ENCODE measurements at regions not wholly inside any gene's neighbourhood (a gene's known extent, or its start where the extent isn't known, plus 50 kb on each side); places are given as distances from the start of the nearest gene placed in this dataset.

DNA sequence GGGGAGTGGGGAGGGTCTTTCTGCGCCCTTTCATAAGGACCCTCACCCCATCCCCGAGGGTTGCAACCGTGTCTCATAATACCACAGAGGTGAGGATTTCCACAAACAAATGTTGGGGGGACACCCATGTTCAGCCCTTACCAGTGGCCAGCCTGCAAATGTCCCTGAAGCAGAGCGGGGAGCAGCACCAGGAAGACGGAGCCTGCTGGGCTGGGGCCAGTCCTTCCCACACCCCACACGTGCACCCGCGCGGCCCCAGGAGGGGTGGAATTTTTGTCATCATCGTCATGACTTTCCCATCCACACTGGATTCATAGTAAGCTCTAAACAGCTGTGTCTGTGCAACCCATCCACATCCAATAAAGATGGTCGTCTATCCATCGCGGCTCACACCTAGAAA, 409.8 kb downstream of the BRD1 start:
- TF ChIP-seq GATA2 (IDR thresholded peaks at IDR 0.05; ENCODE audit: low read depth, low read length) (no peak), GATA3 (IDR thresholded peaks at IDR 0.05; ENCODE audit: low read depth, low read length) (no peak)

DNA sequence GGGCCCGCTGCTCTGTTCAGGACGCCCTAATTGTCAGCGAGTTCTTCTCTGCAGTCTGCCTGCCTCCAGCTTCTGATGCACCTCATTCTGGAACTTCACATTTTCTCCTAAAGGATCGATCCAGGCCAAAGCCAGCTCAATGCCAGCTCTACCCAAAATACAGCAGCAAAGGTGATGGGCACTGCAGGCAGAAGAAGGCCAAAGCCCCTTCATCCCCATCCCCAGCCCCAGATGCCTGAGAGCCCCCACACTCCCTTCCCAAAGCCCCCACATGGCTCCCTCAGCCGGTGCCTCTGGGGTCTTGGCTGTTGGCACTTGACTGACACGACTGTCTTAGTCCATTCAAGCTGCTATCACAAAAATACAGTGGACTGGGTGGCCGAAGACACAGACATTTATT, 410.3 kb downstream of the BRD1 start:
- TF ChIP-seq GATA2 (IDR thresholded peaks at IDR 0.05; ENCODE audit: low read depth, low read length) = no peak
- TF ChIP-seq GATA3 (IDR thresholded peaks at IDR 0.05; ENCODE audit: low read depth, low read length) = no peak

DNA sequence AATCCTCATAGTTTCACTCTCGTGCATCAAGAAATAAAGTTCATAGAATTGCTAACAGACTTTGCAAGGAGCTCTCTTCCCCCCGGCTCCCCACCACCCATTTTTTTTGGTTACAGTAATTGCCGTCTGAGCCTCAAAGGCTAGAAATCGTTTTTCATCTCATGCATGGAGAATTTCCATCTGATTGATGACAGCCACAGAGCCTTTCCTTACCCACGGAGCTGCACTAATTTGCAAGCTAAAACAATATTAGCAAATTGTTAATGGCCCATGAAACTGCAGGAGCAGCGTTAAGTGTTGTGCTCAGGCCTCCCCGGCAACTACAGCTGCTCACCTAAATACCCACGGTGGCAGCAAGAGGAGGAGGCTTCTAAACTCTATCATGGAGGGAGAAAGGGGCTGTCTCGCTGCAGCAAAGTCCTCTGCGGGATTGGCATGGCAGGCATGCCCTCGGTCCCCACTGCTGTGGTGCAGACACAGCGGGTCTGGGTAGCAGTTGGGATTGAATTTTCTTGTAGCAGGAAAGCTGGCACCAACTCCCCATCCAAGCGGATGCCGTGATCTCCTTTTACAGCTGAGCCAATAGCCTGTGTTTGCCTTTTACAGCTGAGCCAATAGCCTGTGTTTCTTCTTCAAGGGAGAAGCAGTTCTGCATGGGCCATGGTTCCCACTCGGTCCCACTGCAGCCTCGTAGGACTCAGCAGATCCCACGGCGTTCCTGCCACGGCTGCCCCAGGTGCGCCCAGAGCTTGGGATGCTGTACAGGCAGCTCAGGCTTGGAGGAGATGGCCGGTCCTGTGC, 412.3 kb downstream of the BRD1 start:
- TF ChIP-seq GATA2 (IDR thresholded peaks at IDR 0.05; ENCODE audit: low read depth, low read length) = no peak
- TF ChIP-seq GATA3 (IDR thresholded peaks at IDR 0.05; ENCODE audit: low read depth, low read length) = no peak

DNA sequence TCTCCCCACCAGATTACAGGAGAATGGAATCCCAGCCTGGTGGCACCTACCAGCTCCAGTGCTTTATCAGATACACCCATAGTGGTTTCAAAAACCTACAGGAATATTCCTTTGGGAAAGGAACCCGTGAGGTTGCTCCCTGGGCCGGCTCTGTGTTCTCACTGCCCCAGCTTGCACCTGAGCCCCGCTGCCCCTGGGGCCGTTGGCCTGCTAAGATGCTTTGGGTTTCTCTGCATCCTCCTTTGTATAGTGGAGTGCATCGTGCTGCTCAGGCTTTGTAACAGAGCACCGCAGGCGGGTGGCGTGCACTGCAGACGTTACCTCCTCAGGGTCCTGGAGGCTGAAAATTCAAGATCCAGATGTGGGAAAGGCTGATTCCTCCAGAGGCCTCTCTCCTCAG, 414.1 kb downstream of the BRD1 start:
- TF ChIP-seq GATA3 (IDR thresholded peaks at IDR 0.05; ENCODE audit: low read depth, low read length) (no peak), GATA2 (IDR thresholded peaks at IDR 0.05; ENCODE audit: low read depth, low read length) (no peak)

DNA sequence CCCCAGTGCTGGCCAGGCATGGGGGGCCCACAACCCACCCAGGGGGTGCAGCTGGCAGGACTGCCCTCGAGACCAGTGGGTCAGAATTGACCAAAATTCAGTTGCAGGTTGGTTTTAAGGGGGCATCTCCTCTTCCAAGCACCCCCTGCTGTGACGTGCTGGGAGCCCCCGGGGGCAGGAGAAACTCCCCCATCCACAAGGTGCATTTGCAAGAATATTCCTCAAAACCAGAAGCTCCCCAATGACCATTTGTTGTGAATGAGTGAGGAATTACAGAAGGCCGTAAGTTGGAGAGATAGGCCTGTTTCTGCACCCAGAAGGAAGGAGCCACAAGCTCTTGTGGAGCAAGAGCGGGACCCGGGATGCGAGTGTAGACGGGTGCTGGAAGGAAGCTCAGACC, 414.5 kb downstream of the BRD1 start:
- no peak for TF ChIP-seq GATA2 (IDR thresholded peaks at IDR 0.05; ENCODE audit: low read depth, low read length)
- TF ChIP-seq GATA3 (IDR thresholded peaks at IDR 0.05; ENCODE audit: low read depth, low read length) = no peak

DNA sequence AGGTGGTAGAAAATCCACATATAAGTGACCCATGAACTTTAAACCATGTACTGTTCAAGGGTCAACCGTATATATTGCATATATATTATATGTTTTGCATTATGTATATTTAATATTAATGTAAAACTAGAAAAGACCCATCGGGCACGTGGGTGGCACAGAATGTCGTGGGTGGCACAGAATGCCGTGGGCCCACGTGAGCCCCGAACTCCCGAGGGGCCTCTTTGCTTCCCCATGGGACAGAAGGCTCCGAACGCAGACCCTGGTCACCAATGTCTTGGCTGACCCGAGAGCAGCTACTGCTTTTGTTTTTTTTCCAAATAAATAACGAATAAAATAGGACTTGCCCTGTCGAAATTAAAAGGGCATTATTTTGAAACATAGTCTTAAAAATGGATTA, 415.4 kb downstream of the BRD1 start:
- no peak for TF ChIP-seq GATA3 (IDR thresholded peaks at IDR 0.05; ENCODE audit: low read depth, low read length)
- no peak for TF ChIP-seq GATA2 (IDR thresholded peaks at IDR 0.05; ENCODE audit: low read depth, low read length)

DNA sequence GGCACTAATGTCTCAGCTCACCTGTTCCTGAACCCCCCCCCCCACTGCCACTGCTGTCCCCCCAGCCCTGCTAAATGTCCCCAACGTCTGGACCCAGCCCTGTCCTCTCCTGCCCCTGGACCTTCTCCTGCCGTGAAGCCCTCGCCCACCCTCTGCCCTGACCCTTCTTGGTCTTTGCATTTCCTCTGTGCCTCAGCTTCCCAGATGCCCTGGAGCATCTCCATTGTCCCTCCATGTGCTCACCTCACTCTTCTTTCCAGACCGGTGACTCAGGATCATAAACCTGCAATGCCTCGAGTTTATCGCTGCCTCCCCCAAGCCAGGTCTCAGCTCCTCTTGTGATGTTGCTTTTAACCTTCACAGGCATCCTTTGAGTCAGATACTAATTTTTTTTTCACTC, 416.4 kb downstream of the BRD1 start:
- TF ChIP-seq GATA3 (IDR thresholded peaks at IDR 0.05; ENCODE audit: low read depth, low read length) = no peak
- no peak for TF ChIP-seq GATA2 (IDR thresholded peaks at IDR 0.05; ENCODE audit: low read depth, low read length)

DNA sequence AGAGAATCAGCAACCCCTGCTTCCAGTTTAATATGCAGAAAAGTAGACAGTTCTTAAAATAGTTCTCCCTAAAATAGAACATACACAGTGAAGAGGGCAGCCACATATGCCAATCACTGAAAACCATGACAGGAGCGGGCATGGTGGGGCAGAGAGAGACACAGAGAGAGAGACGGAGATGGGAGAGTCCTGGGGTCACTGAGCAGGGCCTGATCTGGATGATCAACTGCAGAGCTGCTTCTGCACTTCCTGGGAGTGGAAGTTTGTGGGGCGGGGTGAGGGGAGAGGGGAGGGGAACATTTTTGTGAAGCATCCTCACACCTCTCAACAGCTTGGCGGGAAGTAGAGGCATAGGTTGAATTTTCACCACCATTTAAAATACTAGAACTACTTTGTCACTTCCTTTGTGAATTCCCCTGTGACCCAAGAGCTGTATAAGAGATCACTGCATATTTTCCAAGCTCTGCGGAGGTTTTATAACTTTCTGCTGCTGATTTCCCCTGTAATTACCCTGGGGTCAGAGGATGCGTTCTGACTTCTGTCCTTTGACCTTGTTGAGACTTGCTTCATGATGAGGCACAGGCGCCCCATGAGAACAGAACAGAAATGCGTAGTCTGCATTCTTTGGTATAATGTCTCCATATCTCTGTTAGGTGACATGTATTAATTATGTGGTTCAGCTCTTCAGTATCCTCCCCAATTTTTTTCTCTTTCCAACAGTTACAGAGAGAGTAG, 419.4 kb downstream of the BRD1 start:
- TF ChIP-seq GATA3 (IDR thresholded peaks at IDR 0.05; ENCODE audit: low read depth, low read length) (no peak), GATA2 (IDR thresholded peaks at IDR 0.05; ENCODE audit: low read depth, low read length) (no peak)

DNA sequence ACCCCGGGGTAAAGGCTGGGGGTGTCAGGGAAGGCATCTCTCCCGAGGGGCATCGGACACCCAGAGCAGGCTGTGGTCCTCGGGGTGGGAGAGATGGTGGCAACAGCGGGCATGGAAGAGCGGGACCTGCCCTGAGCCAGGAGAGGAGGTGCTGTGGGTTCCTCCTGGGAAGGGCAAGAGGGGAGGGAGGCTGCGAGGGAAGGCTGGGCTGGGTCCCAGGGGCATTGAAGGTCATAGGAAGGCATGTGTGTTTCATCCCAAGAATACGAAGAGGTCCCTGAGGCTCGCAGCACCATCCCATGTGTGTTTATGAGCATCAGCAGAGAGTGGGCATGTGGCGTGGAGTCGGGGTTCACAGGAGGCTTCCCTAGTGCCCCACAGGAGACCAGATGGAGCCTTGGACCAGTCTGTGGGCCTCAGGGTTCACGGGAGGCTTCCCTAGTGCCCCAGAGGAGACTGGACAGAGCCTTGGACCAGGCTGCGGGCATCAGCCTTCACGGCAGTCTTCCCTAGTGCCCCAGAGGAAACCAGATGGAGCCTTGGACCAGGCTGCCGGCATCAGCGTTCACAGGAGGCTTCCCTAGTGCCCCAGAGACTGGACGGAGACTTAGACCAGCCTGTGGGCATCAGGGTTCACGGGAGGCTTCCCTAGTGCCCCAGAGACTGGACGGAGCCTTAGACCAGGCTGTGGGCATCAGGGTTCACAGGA, 420.6 kb downstream of the BRD1 start:
- TF ChIP-seq GATA2 (IDR thresholded peaks at IDR 0.05; ENCODE audit: low read depth, low read length) (no peak), GATA3 (IDR thresholded peaks at IDR 0.05; ENCODE audit: low read depth, low read length) (no peak)

DNA sequence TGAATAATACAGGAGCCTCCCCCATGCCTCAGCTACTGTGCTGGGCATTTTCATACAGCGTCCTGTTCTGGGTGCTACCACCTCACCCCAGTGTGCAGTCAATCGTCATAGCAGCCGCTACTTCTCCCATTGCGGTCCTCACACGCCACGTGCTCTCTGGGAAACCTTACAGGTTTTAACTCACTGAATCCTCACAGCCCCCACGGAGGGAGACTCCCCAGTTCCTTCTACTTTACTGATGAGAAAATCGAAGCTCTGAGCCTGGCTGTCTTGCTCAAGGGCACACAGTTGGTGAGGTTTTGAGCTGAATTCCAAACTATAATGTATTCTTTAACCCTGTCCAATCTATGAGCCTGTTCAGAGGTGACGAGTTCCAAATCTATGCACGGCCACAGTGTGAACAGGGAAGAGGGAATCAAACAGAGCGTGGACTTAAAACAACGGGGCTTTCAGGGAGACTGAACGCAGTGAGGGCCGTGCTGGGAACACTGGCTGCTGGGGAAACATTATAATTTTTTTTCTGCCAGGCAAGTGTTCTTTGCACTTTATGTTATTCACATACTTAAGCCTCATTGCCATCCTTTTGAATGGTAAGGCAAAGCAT, 421.5 kb downstream of the BRD1 start:
- TF ChIP-seq GATA3 (IDR thresholded peaks at IDR 0.05; ENCODE audit: low read depth, low read length) = no peak
- TF ChIP-seq GATA2 (IDR thresholded peaks at IDR 0.05; ENCODE audit: low read depth, low read length) = no peak

DNA sequence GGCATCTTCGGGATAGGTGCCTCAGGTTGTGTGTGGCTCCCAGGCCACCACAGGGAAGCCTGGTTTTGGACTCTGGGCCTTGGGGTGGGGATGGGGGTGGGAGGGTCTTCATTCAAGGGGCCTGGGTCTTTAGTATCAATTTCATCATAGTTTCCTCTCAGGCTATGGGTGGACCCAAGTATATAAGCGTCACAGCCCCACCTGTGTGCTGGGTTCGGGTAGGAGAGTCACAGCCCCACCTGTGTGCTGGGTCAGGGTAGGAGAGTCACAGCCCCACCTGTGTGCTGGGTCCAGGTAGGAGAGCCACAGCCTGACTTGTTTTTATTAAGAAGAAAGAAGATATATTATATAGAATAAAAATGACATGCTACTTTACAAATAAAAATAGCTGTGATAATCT, 422.1 kb downstream of the BRD1 start:
- TF ChIP-seq GATA2 (IDR thresholded peaks at IDR 0.05; ENCODE audit: low read depth, low read length) = no peak
- no peak for TF ChIP-seq GATA3 (IDR thresholded peaks at IDR 0.05; ENCODE audit: low read depth, low read length)

DNA sequence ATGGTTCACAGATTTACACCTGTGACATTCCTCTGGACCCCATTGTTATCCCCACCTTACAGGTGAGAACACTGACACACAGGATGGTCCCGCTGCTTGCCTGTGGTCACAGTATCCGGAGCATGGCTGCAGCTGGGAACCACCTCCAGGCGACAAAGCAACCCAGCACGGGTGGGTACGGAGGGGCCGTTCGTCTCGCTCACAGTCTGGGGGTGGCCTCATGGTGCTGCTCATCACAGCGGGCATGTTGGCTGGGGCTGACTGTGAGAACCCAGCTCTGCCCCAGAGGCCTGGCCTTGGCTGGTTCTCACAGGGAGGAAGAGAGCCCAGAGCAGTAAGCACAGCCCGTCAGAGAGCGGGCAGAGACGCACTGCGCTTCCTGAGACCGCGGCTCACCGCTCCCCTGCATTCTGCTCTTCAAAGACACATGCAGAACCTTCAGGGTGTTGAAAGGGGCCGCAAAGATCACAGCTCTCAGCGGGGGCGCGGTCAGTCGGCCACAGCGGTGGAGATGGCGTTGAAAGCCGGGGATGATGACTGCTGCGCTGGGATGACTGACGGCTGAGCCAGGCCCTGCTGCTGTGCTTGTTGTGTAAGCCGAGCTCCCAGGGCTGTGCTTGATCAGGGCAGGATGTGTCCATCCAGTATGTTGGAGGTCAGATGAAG, 423.0 kb downstream of the BRD1 start:
- TF ChIP-seq GATA2 (IDR thresholded peaks at IDR 0.05; ENCODE audit: low read depth, low read length) = no peak
- no peak for TF ChIP-seq GATA3 (IDR thresholded peaks at IDR 0.05; ENCODE audit: low read depth, low read length)

DNA sequence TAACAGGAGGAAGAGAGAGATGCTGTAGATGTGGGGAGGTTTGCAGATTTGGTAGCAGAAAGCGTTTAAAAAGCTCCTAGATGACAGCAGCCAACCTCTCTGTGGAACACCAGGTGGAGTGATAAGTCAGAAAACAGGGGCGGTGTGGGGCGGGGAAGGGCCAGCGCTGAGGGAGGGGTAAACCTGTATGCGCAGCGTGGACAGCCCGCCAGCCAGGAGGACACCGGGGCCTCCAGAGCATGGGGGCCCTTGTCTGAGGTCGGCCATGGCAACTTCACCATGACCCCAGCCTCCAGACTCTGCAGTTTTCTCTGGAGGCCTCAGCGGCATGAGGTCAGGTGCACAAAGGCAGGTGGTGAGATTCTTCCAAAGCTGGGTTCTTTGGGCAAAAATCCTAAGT, 423.7 kb downstream of the BRD1 start:
- no peak for TF ChIP-seq GATA3 (IDR thresholded peaks at IDR 0.05; ENCODE audit: low read depth, low read length)
- TF ChIP-seq GATA2 (IDR thresholded peaks at IDR 0.05; ENCODE audit: low read depth, low read length) = no peak

DNA sequence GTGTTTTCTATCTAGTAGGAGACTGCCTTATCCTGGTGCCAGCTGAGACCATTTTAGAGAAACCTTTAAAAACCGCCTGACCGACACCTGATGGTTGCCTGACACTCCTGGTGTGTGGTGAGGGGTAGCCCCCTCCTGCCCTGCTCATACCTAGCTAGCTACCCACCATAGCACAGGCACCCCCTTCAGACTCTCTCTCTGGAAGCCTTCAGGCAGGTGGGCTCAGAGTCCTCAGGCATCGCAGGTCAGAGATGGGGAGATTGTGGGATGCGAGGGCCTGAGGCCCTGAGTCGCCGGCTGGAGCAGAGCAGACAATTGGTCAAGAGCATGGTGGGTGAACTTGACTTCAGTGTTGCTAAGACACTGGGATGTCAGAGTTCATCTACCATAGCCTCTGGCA, 424.6 kb downstream of the BRD1 start:
- TF ChIP-seq GATA3 (IDR thresholded peaks at IDR 0.05; ENCODE audit: low read depth, low read length) (no peak), GATA2 (IDR thresholded peaks at IDR 0.05; ENCODE audit: low read depth, low read length) (no peak)
